GM23338 (cell line): ENCODE measurements at regions not wholly inside any gene's neighbourhood (a gene's known extent, or its start where the extent isn't known, plus 50 kb on each side); places are given as distances from the start of the nearest gene placed in this dataset.

Experiments used
- ATAC-seq: fragments of 200-7000 bp; cut with Tn5 transposase; 3 replicates; pipeline ENCODE4 v1.9.1; 2020
- DNase-seq: peaks from one replicate; pipeline ENCODE4 v3.0.0-alpha.2; 2015; ENCODE audit warnings: low spot score
- H2AFZ ChIP-seq: fragments of 200-600 bp; sonication (generic); 2 replicates; pipeline ENCODE4 v1.8.0; 2016; ENCODE audit warnings: antibody characterized with exemption, mild to moderate bottlenecking, moderate library complexity
- H3F3A ChIP-seq: fragments of 200-600 bp; sonication (generic); replicated peaks from 2 replicates; pipeline ENCODE4 v1.8.0; 2017; ENCODE audit warnings: antibody characterized with exemption, mixed run types, low read depth
- H3K27ac ChIP-seq: fragments of 200-600 bp; sonication (generic); 2 replicates; pipeline ENCODE4 v1.6.1; 2016; ENCODE audit warnings: low read depth
- H3K27me3 ChIP-seq: fragments of 200-600 bp; sonication (generic); 2 replicates; pipeline ENCODE4 v1.8.0; 2016; ENCODE audit warnings: mild to moderate bottlenecking, mixed run types, moderate library complexity; ENCODE audit not compliant: insufficient read depth
- H3K36me3 ChIP-seq: fragments of 200-600 bp; sonication (generic); 2 replicates; pipeline ENCODE4 v1.8.0; 2016; ENCODE audit warnings: mild to moderate bottlenecking; ENCODE audit not compliant: insufficient read depth
- H3K4me1 ChIP-seq: fragments of 200-600 bp; sonication (generic); 2 replicates; pipeline ENCODE4 v1.8.0; 2016; ENCODE audit warnings: mild to moderate bottlenecking, moderate library complexity; ENCODE audit not compliant: insufficient read depth
- H3K4me2 ChIP-seq: fragments of 200-600 bp; sonication (generic); 2 replicates; pipeline ENCODE4 v1.7.1; 2017; ENCODE audit warnings: mixed run types
- H3K4me3 ChIP-seq: fragments of 200-600 bp; sonication (generic); 2 replicates; pipeline ENCODE4 v1.6.1; 2016; ENCODE audit warnings: mixed run types
- H3K79me2 ChIP-seq: fragments of 200-600 bp; sonication (generic); replicated peaks from 2 replicates; pipeline ENCODE4 v1.8.0; 2017; ENCODE audit warnings: mild to moderate bottlenecking; ENCODE audit not compliant: insufficient read depth
- H3K9me2 ChIP-seq: fragments of 200-600 bp; sonication (generic); 2 replicates; pipeline ENCODE4 v1.8.0; 2017; ENCODE audit not compliant: insufficient read depth
- H4K20me1 ChIP-seq: fragments of 200-600 bp; sonication (generic); replicated peaks from 2 replicates; pipeline ENCODE4 v1.8.0; 2017; ENCODE audit warnings: mild to moderate bottlenecking; ENCODE audit not compliant: insufficient read depth
- H3K27ac Mint-ChIP-seq: 2 replicates; pipeline ENCODE4 v1.8.0; 2020; ENCODE audit warnings: inconsistent platforms, mild to moderate bottlenecking, moderate library complexity, mixed read lengths
- H3K27me3 Mint-ChIP-seq: 3 replicates; pipeline ENCODE4 v1.8.0; 2022; ENCODE audit warnings: low read depth, mild to moderate bottlenecking, moderate library complexity, mixed read lengths, inconsistent platforms; ENCODE audit not compliant: insufficient read depth, poor library complexity
- H3K36me3 Mint-ChIP-seq: 3 replicates; pipeline ENCODE4 v1.8.0; 2021; ENCODE audit warnings: low read depth, mild to moderate bottlenecking, inconsistent platforms, moderate library complexity, mixed read lengths
- H3K4me1 Mint-ChIP-seq: 3 replicates; pipeline ENCODE4 v1.8.0; 2020; ENCODE audit warnings: mild to moderate bottlenecking, inconsistent platforms, mixed read lengths
- H3K4me3 Mint-ChIP-seq: 3 replicates; pipeline ENCODE4 v1.8.0; 2021; ENCODE audit warnings: moderate library complexity, mild to moderate bottlenecking, inconsistent platforms, mixed read lengths
- H3K9me3 Mint-ChIP-seq: 3 replicates; pipeline ENCODE4 v1.8.0; 2020; ENCODE audit warnings: moderate library complexity, mild to moderate bottlenecking, inconsistent platforms, mixed read lengths
- CTCF ChIP-seq, 2 experiments: fragments of 200-600 bp in 1 of 2; sonication (generic) in 1 of 2; conservative IDR thresholded peaks; 2 replicates each; pipeline versions ENCODE4 v1.5.1 to v1.6.1; 2016 to 2017; ENCODE audit warnings: antibody characterized with exemption in 2 of 2, low read depth in 2 of 2, mild to moderate bottlenecking in 2 of 2, moderate library complexity in 1 of 2
- EZH2phosphoT487 ChIP-seq: fragments of 200-600 bp; sonication (generic); IDR thresholded peaks from one replicate; pipeline ENCODE4 v1.8.1; 2018; ENCODE audit warnings: antibody characterized with exemption; ENCODE audit not compliant: unreplicated experiment
- JUNB ChIP-seq: IDR thresholded peaks from one replicate; pipeline ENCODE4 v1.6.1; 2016; ENCODE audit warnings: antibody characterized with exemption; ENCODE audit not compliant: unreplicated experiment
- ZNF114 ChIP-seq: fragments of 250-450 bp; sonication (Bioruptor Pico); IDR thresholded peaks from 2 replicates; pipeline ENCODE4 v1.5.0; 2020; ENCODE audit warnings: mild to moderate bottlenecking, moderate library complexity
- TF ChIP-seq, protein P1 (sequence below): fragments of 250-450 bp; sonication (Bioruptor Pico); IDR thresholded peaks from 2 replicates; pipeline ENCODE4 v1.5.0; 2020; ENCODE audit warnings: mild to moderate bottlenecking, moderate library complexity

DNA sequence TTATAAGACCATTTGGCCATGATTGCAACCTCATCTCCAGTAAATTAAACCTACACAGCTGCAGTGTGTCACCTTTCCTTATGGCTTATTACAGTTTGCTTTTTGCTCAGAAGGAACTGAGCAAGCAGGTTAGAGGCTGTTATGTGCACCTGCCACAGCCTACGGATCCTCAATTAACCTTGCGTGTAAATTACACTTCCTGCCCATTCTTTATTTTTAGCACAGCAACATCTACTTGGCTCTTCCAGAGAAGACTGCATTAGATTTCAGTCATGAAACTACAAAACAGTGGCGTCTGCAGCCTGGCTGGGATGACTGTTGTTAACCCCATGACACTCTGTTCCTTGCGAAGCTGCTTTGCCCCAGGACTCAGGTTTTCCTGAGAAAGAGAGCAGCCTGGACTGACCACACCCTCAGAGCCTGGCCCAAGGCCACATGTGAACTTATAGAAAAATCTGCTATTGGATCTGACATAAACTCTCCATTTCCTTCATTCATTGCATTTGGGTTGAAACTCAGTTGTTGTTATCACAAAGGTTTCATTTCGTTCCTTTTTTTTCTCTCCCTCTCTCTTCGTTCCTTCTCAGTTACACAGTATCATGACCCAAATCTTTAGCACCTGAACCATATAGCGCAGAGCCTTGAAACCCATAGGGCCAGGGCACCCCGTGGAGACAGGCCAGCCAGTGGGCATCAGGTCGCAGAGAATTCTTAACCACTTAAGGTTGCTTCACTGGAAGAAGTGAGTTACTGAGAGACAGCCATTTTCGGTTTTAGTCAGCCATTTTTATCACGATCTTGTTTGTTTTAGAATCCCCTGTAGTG lies 138.6 kb downstream of the PALM2AKAP2 start:
- H3K4me2 ChIP-seq, result no peak overlapping the region
- no peaks in the 10 kb centered on the region for H3K36me3 Mint-ChIP-seq
- H3K36me3 ChIP-seq, result no peaks in the 10 kb centered on the region
- H3K4me1 ChIP-seq, result 0 out of 2 replicates have a peak, but pooled peaks cover 4% of the 10 kb centered on the region
- H3K27me3 ChIP-seq, result no peaks in the 10 kb centered on the region
- 0 out of 2 replicates have a peak, but pooled peaks cover 3% of the 10 kb centered on the region for H3K9me2 ChIP-seq
- DNase-seq (no peak), ATAC-seq (no peak)
- H3K9me3 Mint-ChIP-seq, result no peaks in the 10 kb centered on the region
- H3K4me3 Mint-ChIP-seq, result no peak overlapping the region
- H3K4me3 ChIP-seq, result no peak overlapping the region
- no peaks in the 10 kb centered on the region for H3K79me2 ChIP-seq
- no peak overlapping the region for H3K27ac Mint-ChIP-seq
- TF ChIP-seq CTCF (conservative IDR thresholded peaks at IDR 0.05; ENCODE audit: low read depth in 2 of 2), result no peak
- 0 out of 2 replicates have a peak overlapping the region, but pooled peaks have one; percentile 45 for H3K27ac ChIP-seq
- no peak overlapping the region for H2AFZ ChIP-seq
- H3F3A ChIP-seq, result no peaks in the 10 kb centered on the region
- H3K4me1 Mint-ChIP-seq, result peaks cover 10% of the 10 kb centered on the region; the same call in 2 of the 3 replicates
- H3K27me3 Mint-ChIP-seq, result peaks cover 3% of the 10 kb centered on the region
- H4K20me1 ChIP-seq, result no peaks in the 10 kb centered on the region

GRCh38 chr9:109919736-109920408 lies 139.9 kb downstream of the PALM2AKAP2 start:
- Histone ChIP-seq H3K27me3 (no peaks in the 10 kb centered on the region), H3K4me1 (0 out of 2 replicates have a peak, but pooled peaks cover 4% of the 10 kb centered on the region), H3F3A (no peaks in the 10 kb centered on the region), H3K9me2 (0 out of 2 replicates have a peak, but pooled peaks cover 3% of the 10 kb centered on the region), H2AFZ (no peak overlapping the region), H3K36me3 (no peaks in the 10 kb centered on the region), H3K4me2 (no peak overlapping the region), H3K27ac (no peak overlapping the region), H3K79me2 (no peaks in the 10 kb centered on the region), H4K20me1 (no peaks in the 10 kb centered on the region), H3K4me3 (no peak overlapping the region)
- Mint-ChIP-seq H3K9me3 (no peaks in the 10 kb centered on the region), H3K4me1 (peaks cover 14% of the 10 kb centered on the region; the same call in 2 of the 3 replicates), H3K27me3 (peaks cover 3% of the 10 kb centered on the region), H3K4me3 (no peak overlapping the region), H3K27ac (no peak overlapping the region), H3K36me3 (no peaks in the 10 kb centered on the region)
- DNase-seq (no peak), ATAC-seq (no peak)
- TF ChIP-seq EZH2phosphoT487, result no peak
- TF ChIP-seq JUNB, result no peak
- no peak for TF ChIP-seq CTCF (conservative IDR thresholded peaks at IDR 0.05; ENCODE audit: low read depth in 2 of 2)
- TF ChIP-seq, protein P1, sequence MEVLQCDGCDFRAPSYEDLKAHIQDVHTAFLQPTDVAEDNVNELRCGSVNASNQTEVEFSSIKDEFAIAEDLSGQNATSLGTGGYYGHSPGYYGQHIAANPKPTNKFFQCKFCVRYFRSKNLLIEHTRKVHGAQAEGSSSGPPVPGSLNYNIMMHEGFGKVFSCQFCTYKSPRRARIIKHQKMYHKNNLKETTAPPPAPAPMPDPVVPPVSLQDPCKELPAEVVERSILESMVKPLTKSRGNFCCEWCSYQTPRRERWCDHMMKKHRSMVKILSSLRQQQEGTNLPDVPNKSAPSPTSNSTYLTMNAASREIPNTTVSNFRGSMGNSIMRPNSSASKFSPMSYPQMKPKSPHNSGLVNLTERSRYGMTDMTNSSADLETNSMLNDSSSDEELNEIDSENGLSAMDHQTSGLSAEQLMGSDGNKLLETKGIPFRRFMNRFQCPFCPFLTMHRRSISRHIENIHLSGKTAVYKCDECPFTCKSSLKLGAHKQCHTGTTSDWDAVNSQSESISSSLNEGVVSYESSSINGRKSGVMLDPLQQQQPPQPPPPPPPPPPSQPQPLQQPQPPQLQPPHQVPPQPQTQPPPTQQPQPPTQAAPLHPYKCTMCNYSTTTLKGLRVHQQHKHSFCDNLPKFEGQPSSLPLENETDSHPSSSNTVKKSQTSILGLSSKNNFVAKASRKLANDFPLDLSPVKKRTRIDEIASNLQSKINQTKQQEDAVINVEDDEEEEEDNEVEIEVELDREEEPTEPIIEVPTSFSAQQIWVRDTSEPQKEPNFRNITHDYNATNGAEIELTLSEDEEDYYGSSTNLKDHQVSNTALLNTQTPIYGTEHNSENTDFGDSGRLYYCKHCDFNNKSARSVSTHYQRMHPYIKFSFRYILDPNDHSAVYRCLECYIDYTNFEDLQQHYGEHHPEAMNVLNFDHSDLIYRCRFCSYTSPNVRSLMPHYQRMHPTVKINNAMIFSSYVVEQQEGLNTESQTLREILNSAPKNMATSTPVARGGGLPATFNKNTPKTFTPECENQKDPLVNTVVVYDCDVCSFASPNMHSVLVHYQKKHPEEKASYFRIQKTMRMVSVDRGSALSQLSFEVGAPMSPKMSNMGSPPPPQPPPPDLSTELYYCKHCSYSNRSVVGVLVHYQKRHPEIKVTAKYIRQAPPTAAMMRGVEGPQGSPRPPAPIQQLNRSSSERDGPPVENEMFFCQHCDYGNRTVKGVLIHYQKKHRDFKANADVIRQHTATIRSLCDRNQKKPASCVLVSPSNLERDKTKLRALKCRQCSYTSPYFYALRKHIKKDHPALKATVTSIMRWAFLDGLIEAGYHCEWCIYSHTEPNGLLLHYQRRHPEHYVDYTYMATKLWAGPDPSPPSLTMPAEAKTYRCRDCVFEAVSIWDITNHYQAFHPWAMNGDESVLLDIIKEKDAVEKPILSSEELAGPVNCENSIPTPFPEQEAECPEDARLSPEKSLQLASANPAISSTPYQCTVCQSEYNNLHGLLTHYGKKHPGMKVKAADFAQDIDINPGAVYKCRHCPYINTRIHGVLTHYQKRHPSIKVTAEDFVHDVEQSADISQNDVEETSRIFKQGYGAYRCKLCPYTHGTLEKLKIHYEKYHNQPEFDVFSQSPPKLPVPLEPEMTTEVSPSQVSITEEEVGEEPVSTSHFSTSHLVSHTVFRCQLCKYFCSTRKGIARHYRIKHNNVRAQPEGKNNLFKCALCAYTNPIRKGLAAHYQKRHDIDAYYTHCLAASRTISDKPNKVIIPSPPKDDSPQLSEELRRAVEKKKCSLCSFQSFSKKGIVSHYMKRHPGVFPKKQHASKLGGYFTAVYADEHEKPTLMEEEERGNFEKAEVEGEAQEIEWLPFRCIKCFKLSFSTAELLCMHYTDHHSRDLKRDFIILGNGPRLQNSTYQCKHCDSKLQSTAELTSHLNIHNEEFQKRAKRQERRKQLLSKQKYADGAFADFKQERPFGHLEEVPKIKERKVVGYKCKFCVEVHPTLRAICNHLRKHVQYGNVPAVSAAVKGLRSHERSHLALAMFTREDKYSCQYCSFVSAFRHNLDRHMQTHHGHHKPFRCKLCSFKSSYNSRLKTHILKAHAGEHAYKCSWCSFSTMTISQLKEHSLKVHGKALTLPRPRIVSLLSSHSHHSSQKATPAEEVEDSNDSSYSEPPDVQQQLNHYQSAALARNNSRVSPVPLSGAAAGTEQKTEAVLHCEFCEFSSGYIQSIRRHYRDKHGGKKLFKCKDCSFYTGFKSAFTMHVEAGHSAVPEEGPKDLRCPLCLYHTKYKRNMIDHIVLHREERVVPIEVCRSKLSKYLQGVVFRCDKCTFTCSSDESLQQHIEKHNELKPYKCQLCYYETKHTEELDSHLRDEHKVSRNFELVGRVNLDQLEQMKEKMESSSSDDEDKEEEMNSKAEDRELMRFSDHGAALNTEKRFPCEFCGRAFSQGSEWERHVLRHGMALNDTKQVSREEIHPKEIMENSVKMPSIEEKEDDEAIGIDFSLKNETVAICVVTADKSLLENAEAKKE (CRISPR knock-in tag), result no peak
- TF ChIP-seq ZNF114 (CRISPR knock-in tag), result no peak
